Cardiac muscle cell (in vitro differentiated cells and primary cell): ENCODE measurements at regions not wholly inside any gene's neighbourhood (a gene's known extent, or its start where the extent isn't known, plus 50 kb on each side); places are given as distances from the start of the nearest gene placed in this dataset.

Source experiments
- DNase-seq, 2 donors: peaks; one replicate each; pipeline versions ENCODE4 v3.0.0 to v3.0.0-alpha.2; 2010 to 2017; ENCODE audit warnings: low read depth in 1 of 2, low spot score in 1 of 2
- H3K27ac ChIP-seq: fragments of 200-600 bp; sonication (generic); 2 replicates; pipeline ENCODE4 v1.5.1; 2016
- H3K27me3 ChIP-seq: fragments of 200-600 bp; sonication (generic); 2 replicates; pipeline ENCODE4 v1.6.0; 2016; ENCODE audit warnings: control low read depth
- H3K36me3 ChIP-seq: fragments of 200-600 bp; sonication (generic); 2 replicates; pipeline ENCODE4 v1.5.1; 2016; ENCODE audit warnings: control low read depth
- H3K4me1 ChIP-seq: fragments of 200-600 bp; sonication (generic); 2 replicates; pipeline ENCODE4 v1.8.1; 2017; ENCODE audit warnings: low read depth, mild to moderate bottlenecking, mixed run types
- H3K4me3 ChIP-seq: fragments of 200-600 bp; sonication (generic); 2 replicates; pipeline ENCODE4 v1.5.1; 2016; ENCODE audit warnings: mild to moderate bottlenecking
- H3K9me3 ChIP-seq: fragments of 200-600 bp; sonication (generic); 2 replicates; pipeline ENCODE4 v1.5.1; 2017; ENCODE audit warnings: low read depth, mild to moderate bottlenecking, control low read depth
- TF ChIP-seq, protein P1 (sequence below): IDR thresholded peaks from 2 replicates; pipeline ENCODE4 v1.5.1; 2012; ENCODE audit warnings: low read depth, mild to moderate bottlenecking, low read length

DNA sequence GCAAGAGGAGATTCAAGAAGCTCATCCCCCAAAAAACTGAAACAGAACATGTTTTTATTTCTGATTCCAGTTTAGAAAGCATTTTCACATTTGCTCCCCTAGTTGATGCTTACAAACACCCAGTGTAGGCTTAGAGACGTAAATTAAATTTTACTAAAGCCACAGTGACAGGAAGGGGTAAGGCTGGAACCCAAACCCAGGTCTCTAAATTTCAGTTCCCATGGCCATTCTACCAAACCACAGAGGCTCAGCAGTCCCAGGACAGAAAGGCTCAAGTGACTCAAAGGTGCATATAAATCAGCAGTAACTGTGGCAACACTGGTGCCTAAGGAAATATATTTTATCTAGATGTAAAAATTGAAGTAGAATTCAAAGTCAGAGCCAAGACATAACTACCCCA lies 128.7 kb downstream of the CEP120 start:
- Histone ChIP-seq H3K4me3 (no peak overlapping the region), H3K9me3 (no peaks in the 10 kb centered on the region), H3K36me3 (no peaks in the 10 kb centered on the region), H3K4me1 (no peaks in the 10 kb centered on the region), H3K27ac (no peak overlapping the region), H3K27me3 (no peaks in the 10 kb centered on the region)
- TF ChIP-seq, protein P1, sequence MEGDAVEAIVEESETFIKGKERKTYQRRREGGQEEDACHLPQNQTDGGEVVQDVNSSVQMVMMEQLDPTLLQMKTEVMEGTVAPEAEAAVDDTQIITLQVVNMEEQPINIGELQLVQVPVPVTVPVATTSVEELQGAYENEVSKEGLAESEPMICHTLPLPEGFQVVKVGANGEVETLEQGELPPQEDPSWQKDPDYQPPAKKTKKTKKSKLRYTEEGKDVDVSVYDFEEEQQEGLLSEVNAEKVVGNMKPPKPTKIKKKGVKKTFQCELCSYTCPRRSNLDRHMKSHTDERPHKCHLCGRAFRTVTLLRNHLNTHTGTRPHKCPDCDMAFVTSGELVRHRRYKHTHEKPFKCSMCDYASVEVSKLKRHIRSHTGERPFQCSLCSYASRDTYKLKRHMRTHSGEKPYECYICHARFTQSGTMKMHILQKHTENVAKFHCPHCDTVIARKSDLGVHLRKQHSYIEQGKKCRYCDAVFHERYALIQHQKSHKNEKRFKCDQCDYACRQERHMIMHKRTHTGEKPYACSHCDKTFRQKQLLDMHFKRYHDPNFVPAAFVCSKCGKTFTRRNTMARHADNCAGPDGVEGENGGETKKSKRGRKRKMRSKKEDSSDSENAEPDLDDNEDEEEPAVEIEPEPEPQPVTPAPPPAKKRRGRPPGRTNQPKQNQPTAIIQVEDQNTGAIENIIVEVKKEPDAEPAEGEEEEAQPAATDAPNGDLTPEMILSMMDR: no peak
- no peak for DNase-seq

DNA sequence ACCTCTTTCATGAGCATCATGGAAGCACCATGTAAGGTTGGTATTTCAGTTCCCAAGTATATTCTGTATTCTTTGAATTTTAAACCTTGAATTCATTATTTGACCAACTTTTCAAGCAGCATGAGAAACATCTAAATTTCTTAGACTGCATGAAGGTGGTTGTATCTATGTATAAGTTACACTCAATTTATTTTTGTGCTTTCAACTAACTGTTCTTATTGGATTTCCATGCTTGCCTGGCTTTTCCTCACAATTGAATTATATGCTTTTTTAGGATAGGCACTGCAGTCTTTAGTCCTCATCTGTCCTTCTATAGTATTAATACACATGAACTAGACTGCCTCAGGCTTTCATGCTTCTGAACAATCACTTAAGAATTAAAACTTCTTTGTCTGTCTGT lies 134.0 kb downstream of the CEP120 start:
- H3K4me3 ChIP-seq: no peak overlapping the region
- no peaks in the 10 kb centered on the region for H3K27me3 ChIP-seq
- TF ChIP-seq, protein P1: no peak

DNA sequence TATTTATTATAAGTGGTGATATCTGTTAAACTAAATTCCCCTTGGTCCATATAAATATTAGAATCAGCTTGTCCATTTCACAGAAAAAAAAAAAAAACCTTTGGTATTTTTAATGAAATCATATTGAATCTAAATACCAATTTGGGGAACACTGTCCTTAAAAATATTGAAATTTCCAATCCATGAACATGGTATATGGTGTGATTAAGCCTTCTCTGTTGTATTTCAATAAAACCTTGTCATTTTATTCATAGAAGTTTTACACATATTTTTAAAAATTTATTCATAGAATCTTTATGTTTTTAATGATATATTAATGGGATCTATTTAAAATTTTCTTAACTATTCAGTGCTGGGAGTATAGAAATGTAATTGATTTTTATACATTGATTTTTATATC lies 135.3 kb downstream of the CEP120 start:
- no peak overlapping the region for H3K4me3 ChIP-seq
- TF ChIP-seq, protein P1: no peak
- H3K27ac ChIP-seq: no peak overlapping the region
- H3K36me3 ChIP-seq: no peaks in the 10 kb centered on the region
- H3K27me3 ChIP-seq: no peaks in the 10 kb centered on the region
- no peaks in the 10 kb centered on the region for H3K9me3 ChIP-seq
- DNase-seq: no peak
- H3K4me1 ChIP-seq: peaks cover 25% of the 10 kb centered on the region

More for the DNA sequence above, 134.0 kb downstream of the CEP120 start:
- no peak overlapping the region for H3K27ac ChIP-seq
- no peak for DNase-seq
- H3K4me1 ChIP-seq: peaks cover 19% of the 10 kb centered on the region
- H3K9me3 ChIP-seq: no peaks in the 10 kb centered on the region
- no peaks in the 10 kb centered on the region for H3K36me3 ChIP-seq

DNA sequence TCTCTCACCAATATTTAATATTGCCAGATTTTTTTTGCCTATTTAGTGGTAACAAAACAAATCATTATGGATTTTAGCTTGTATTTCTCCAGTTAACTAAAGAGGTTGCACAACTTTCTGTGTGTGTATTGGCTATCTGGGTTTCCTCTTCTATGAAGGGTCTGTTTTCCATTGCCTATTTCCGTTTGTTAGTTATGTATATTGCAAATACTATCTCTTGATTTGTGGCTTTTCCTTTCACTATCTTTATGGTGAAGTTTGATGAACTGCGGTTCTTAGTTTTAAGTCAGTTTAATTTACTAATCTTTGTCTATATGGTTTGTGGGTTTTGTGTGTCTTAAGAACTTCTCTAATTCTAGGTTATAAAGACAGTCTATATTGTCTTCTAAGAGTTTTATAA lies 136.3 kb downstream of the CEP120 start:
- Histone ChIP-seq H3K4me3 (no peak overlapping the region), H3K4me1 (peaks cover 25% of the 10 kb centered on the region), H3K27ac (no peak overlapping the region), H3K27me3 (no peaks in the 10 kb centered on the region), H3K9me3 (no peaks in the 10 kb centered on the region), H3K36me3 (no peaks in the 10 kb centered on the region)
- TF ChIP-seq, protein P1: no peak
- DNase-seq: no peak

DNA sequence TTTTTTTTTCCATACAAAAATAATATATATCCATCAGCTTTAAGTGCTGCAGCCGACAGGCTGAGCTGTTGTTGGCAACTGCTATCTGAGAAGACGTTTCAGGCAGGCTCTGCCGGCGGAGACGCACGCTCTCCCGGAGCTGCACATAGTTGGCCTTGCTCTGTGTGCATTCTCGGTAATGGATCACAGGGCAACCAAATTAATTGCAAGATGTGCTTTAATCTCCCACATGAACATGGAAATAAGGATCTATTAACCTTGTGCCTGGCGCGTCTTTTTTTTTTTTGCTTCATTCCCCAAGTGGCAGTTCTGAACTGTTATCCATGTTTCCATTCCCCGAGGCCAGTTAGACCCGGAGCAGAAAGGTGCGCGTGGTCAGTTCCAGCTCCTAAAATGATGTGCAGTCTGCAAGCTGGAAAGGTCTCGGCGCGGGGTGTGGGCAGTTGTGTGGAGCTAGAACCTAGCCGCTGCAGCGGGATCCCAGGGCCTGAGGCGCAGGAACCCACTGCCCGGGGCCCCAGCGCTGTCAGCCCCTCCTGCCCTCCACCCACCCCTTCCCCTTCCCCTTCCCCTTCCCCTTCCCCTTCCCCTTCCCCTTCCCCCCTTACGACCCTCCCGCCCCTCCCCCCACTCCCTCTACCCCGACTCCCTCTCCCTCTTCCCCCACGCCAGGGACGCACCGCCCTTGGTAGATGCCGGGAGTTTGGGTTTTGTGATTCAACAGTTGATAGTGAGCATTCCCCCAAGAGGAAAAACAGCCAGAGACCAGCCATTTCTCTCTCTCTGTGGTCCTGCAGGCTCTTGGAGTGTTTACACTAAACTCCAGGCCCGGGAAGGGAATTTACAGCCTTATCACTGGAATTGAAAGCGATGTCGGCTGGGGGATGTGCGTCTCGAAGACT lies 137.8 kb downstream of the CEP120 start:
- H3K4me3 ChIP-seq: peak overlapping the region; percentile 11
- peak; percentile 62 to 65 for DNase-seq
- peaks cover 25% of the 10 kb centered on the region for H3K4me1 ChIP-seq
- no peaks in the 10 kb centered on the region for H3K9me3 ChIP-seq
- TF ChIP-seq, protein P1: no peak
- H3K36me3 ChIP-seq: no peaks in the 10 kb centered on the region
- H3K27me3 ChIP-seq: no peaks in the 10 kb centered on the region
- peak overlapping the region; percentile 87 for H3K27ac ChIP-seq
